D721Med (cell line): ENCODE measurements at regions not wholly inside any gene's neighbourhood (a gene's known extent, or its start where the extent isn't known, plus 50 kb on each side); places are given as distances from the start of the nearest gene placed in this dataset.

Experiments used
- DNase-seq: peaks from one replicate; pipeline ENCODE4 v3.0.0; 2011; ENCODE audit warnings: low spot score; ENCODE audit not compliant: insufficient read length
- FAIRE-seq: peaks from 2 replicates; lab custom pipeline; 2011; peaks lifted over from hg19 to GRCh38; lab: Jason Lieb, UNC
- CTCF ChIP-seq: IDR thresholded peaks from 2 replicates; pipeline ENCODE4 v1.5.1; 2012; ENCODE audit warnings: mild to moderate bottlenecking, control low read depth; ENCODE audit not compliant: insufficient read depth; ENCODE audit errors: missing control alignments

- FAIRE-seq: no peak
Observed at GRCh38 chr5:107023732-107024131, 647.0 kb downstream of the EFNA5 start.

GRCh38 chr5:107021575-107021974 lies 649.2 kb downstream of the EFNA5 start:
- no peak for TF ChIP-seq CTCF
- DNase-seq (no peak), FAIRE-seq (no peak)

More at GRCh38 chr5:107023732-107024131, 647.0 kb downstream of the EFNA5 start:
- no peak for DNase-seq
- TF ChIP-seq CTCF: no peak

GRCh38 chr5:107020626-107021025 lies 650.1 kb downstream of the EFNA5 start:
- DNase-seq (no peak), FAIRE-seq (no peak)
- TF ChIP-seq CTCF: no peak

GRCh38 chr5:107017616-107018015 lies 653.1 kb downstream of the EFNA5 start:
- DNase-seq: no peak
- TF ChIP-seq CTCF: no peak
- FAIRE-seq: no peak

GRCh38 chr5:107012371-107012770 lies 658.4 kb downstream of the EFNA5 start:
- no peak for FAIRE-seq
- TF ChIP-seq CTCF: no peak
- DNase-seq: no peak

GRCh38 chr5:107011605-107012004 lies 659.1 kb downstream of the EFNA5 start:
- TF ChIP-seq CTCF: no peak
- FAIRE-seq (no peak), DNase-seq (no peak)

GRCh38 chr5:107010060-107010459 lies 660.7 kb downstream of the EFNA5 start:
- FAIRE-seq (no peak), DNase-seq (no peak)
- TF ChIP-seq CTCF: no peak
